ENCODE measurements at regions not wholly inside any gene's neighbourhood (a gene's known extent, or its start where the extent isn't known, plus 50 kb on each side); places are given as distances from the start of the nearest gene placed in this dataset.

DNA sequence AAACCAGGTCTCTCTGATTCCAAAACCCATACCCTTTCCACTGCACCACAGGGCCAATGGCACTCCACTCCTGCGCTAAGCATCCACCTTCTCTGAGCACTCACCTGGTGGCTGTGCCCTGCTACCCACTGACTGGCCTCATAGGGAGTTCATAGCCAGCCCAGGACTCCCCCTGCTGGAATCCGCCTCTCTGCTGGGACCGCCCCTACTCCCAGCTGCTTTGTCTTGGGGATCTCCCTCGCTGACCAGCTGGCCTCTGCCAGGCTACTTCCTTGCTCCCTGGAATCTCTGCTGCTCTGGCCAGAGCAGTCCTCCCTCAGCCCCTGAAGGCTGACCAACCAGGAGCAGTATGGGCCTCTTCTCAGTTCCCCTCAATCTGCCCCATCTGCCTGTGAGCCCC lies 129.7 kb downstream of the FAXC start:
- no peaks in the 10 kb centered on the region for H3K36me3 Mint-ChIP-seq
- ATAC-seq (peak; percentile 45), DNase-seq (ENCODE audit: low spot score in 2 of 2) (no peak)
- no peaks in the 10 kb centered on the region for H3K4me1 Mint-ChIP-seq
- H3K27ac Mint-ChIP-seq: no peak overlapping the region
- no peaks in the 10 kb centered on the region for H3K9me3 Mint-ChIP-seq
- H3K4me3 Mint-ChIP-seq: no peak overlapping the region

DNA sequence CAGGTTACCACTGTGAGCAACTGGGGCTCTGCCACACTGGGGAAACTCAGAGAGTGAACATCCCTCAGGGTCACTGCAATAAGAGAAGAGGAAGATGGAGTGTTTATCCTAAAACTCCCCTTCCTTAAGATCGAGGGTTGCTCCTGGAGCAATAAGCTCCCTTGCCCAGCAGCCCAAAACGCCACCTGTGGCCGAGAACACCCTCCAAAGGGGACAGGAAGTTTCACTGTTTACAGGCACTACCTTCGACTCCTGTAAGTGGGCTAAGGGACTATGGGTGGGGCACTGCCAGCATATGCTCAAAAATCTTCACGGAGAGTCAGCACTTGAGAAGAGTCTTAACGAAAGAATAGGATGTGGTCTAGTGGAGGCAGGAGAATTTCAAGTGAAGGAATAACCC lies 132.5 kb downstream of the FAXC start:
- Mint-ChIP-seq H3K4me3 (no peak overlapping the region), H3K9me3 (peaks cover 2% of the 10 kb centered on the region), H3K36me3 (no peaks in the 10 kb centered on the region), H3K4me1 (no peaks in the 10 kb centered on the region), H3K27ac (no peak overlapping the region)
- DNase-seq (ENCODE audit: low spot score in 2 of 2): no peak
- no peak for ATAC-seq

DNA sequence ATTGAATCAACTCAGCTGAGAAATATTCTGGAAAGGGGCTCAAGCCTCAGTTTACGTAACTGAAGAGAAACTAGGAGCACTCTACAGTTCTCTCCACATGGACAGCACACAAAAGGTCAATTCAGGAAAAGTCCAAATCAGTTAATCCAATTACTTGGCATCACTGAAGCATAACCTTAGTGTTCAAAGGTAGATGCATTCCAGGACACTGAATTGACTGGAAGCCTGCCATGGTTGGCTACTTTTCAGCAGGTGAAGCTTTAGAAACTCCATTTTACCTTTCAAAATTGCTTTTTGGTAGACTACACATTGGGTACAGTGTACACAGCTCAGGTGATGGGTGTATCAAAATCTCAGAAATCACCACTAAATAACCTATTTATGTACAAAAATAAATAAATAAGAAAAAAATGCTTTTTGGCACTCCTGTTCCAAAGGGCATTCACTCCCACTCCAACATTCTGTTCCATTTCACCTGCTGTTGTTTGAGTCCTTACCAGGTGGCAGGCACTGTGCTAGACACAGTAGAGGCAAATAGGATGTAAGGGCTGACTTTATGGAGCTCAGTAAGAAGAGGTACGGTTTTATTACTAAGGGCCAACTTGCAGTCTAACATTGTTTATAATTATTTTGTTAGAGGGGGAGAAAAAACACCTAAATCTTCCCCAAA lies 153.4 kb downstream of the FAXC start:
- Mint-ChIP-seq H3K9me3 (no peaks in the 10 kb centered on the region), H3K36me3 (no peaks in the 10 kb centered on the region), H3K4me3 (no peak overlapping the region), H3K4me1 (no peaks in the 10 kb centered on the region), H3K27ac (no peak overlapping the region)
- DNase-seq (ENCODE audit: low spot score in 2 of 2): no peak
- ATAC-seq: no peak

DNA sequence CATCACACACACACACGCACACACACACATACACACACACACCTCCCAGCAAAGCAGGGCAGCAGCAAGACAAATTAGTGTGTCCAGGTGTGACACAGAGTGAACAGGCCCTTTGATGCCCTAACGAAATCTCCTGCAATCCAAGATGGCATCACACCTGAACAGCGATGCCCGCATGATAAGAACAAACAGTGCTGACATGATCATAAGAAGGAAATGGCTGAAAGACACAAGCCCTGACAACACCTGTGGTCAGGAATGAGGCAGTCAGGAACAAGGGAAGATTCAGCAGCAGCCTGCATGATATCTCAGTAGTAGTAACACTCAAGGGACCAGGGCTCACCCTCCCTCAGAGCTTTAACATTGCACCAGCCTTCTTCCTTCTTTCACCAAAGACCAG lies 156.9 kb downstream of the FAXC start:
- DNase-seq (ENCODE audit: low spot score in 2 of 2): no peak
- H3K4me1 Mint-ChIP-seq: peaks cover 9% of the 10 kb centered on the region
- H3K36me3 Mint-ChIP-seq: no peaks in the 10 kb centered on the region
- H3K9me3 Mint-ChIP-seq: no peaks in the 10 kb centered on the region
- H3K27ac Mint-ChIP-seq: no peak overlapping the region
- ATAC-seq: no peak
- no peak overlapping the region for H3K4me3 Mint-ChIP-seq

DNA sequence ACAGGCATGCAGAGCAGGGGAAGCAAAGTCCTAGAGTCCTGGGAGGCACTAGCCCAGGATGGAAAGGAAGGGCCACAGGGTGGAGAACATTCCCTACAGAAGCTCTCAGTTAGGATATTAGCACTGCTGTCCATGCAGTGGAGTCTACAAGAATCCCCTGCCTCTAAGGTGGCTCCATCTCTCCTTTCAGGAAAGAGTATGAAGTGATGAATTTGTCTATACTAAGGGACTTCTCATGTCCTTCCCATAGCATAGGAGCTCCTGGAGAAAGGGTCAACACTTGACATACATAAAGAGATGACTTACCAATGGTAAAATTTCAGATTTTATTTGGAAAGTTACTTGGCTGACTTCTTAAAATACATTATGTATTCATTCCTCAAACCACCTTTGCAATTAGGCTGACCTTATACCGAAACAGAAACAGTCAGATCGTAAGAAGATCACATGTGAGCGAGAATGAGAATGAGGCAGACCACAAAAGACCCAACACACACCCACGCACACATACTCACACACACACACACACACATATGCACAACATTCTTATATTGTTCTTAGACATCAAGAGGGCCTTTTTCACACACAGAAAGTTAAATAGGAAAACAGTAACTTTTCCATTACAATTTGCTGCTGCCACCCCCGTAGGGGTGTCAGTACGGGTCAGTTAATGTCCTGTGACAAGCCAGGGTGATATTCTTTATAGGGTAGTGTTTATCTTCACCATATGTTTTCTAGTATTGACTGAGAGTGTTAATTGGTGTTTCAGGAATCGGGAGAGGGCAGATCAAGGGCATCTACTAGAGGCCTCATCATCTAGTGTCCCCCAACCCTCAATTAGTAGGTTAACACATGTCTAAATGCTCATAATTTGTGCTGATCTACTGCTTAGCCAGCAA lies 159.4 kb downstream of the FAXC start:
- DNase-seq (ENCODE audit: low spot score in 2 of 2) (peak in 1 of 2 donors; percentile 65), ATAC-seq (peak; percentile 91)
- Mint-ChIP-seq H3K4me3 (no peak overlapping the region), H3K36me3 (no peaks in the 10 kb centered on the region), H3K27ac (no peak overlapping the region), H3K4me1 (peaks cover 9% of the 10 kb centered on the region), H3K9me3 (no peaks in the 10 kb centered on the region)

DNA sequence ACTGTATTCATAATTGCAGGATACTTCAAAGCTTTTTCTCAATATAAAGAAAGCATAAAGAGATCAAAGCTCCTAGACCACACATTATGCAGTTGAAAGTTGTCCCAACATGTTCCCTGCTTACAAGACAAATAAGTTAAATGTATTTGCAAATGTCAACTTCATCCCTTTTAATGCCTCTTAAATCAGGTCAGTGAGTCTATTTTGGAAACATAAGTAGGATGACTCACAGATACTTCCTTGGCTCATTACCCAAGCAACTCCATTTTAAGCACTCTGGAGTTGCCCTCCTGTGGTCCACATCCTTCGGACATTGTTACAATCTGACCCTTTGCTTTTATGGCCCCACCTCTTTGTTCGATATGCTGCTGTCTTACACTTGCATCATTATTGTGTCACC lies 162.0 kb downstream of the FAXC start:
- Mint-ChIP-seq H3K9me3 (no peaks in the 10 kb centered on the region), H3K36me3 (no peaks in the 10 kb centered on the region), H3K4me1 (peaks cover 9% of the 10 kb centered on the region), H3K4me3 (no peak overlapping the region), H3K27ac (no peak overlapping the region)
- no peak for DNase-seq (ENCODE audit: low spot score in 2 of 2)
- no peak for ATAC-seq

DNA sequence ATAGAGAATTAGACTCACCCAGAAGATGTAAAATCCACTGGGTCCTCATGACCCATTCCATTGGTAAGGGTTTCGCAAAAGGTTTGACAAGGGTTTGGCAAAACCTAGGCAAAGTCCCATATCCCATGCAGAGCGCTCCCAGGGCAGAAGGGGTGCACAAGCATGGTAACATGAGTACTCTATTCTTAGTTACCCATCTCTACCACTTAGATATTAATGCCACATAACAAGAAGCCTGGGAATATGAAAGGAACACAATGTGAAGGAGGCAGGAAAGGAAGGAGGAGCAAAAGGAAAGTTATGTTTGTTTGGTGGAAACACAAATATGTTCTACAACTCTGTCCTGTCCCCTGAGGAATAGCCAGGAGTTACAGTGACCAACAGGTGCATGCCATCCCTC lies 163.1 kb downstream of the FAXC start:
- Mint-ChIP-seq H3K4me3 (no peak overlapping the region), H3K4me1 (peaks cover 9% of the 10 kb centered on the region), H3K9me3 (no peaks in the 10 kb centered on the region), H3K36me3 (no peaks in the 10 kb centered on the region), H3K27ac (no peak overlapping the region)
- ATAC-seq (no peak), DNase-seq (ENCODE audit: low spot score in 2 of 2) (no peak)

DNA sequence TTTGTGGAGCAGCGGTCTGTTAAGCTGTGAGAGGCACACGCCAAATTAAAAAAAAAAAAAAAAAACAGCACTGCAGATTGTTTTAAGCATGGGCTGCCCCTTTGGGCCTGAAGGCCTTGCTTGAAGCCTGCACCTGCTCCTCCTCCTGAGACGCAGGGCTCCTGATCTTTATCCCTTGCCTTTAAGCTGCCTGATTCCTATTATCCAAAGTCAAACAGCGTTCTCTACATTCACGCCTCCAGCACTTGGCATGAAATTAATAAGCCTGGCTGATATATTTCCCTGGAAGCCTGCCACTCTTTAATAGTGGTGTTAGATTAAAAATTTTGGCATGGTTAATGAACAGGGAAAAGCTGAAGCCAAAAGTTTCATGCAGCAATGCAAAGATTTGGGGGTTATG lies 163.9 kb downstream of the FAXC start:
- no peaks in the 10 kb centered on the region for H3K36me3 Mint-ChIP-seq
- no peak overlapping the region for H3K27ac Mint-ChIP-seq
- DNase-seq (ENCODE audit: low spot score in 2 of 2): no peak
- ATAC-seq: no peak
- H3K9me3 Mint-ChIP-seq: no peaks in the 10 kb centered on the region
- H3K4me1 Mint-ChIP-seq: peaks cover 9% of the 10 kb centered on the region
- H3K4me3 Mint-ChIP-seq: no peak overlapping the region

DNA sequence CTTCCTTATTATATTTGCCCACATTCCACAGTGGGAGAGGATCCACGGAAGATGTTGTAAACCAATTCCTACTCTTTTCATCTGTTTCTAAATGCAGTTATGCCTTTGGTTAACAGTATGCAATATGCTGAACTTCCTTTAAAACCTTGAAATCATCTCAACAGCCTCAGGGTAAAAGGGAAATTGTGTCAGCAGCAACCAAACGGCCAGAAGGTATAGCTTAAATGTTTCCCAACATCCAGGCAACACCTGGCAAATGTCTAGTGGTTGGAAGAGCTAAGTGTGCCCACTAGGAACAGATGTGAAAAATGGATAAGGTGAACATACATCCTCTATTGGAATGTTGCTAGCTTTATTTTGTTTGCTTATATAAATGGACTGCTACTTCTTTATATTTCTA lies 164.8 kb downstream of the FAXC start:
- ATAC-seq (no peak), DNase-seq (ENCODE audit: low spot score in 2 of 2) (no peak)
- H3K9me3 Mint-ChIP-seq: no peaks in the 10 kb centered on the region
- no peak overlapping the region for H3K27ac Mint-ChIP-seq
- no peaks in the 10 kb centered on the region for H3K36me3 Mint-ChIP-seq
- peaks cover under 1% of the 10 kb centered on the region for H3K4me1 Mint-ChIP-seq
- no peak overlapping the region for H3K4me3 Mint-ChIP-seq

DNA sequence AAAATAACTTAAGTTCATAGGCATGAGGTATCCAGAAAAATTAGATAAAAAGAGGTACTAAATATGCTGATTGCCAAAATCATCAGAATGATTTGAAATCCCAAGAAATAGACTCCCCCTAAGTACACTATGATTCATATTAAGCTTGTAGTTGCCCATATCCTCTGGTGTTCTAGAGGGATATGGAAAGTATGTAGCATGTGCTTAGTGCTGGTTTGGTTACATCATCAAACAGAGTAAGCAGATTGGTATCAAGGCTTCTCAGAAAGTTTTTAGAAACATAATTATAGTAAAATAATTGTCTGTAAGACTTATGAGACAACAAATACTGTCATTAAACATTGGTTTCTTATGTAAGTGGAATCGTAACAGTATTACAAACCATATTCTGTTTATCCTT lies 166.4 kb downstream of the FAXC start:
- Mint-ChIP-seq H3K4me1 (no peaks in the 10 kb centered on the region), H3K36me3 (no peaks in the 10 kb centered on the region), H3K4me3 (no peak overlapping the region), H3K9me3 (peaks cover 2% of the 10 kb centered on the region), H3K27ac (no peak overlapping the region)
- ATAC-seq (no peak), DNase-seq (ENCODE audit: low spot score in 2 of 2) (no peak)

DNA sequence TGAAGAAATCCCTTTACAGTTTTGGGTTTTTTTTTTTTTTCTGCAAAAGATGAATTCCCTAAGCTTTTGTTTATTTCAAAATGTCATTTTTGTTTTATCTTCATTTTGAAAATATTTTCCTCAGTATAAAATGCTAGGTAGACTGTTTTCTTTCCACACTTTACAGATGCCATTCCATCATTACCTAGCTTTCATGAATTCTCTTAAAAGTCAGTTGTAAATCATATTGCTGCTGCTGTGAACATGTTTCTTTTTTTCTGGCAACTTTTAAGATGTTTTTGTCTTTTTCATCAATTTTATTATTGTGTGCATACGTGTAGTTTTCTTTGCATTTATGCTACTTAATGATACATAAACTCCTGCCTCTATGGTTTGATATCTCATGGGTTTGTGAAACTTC lies 168.3 kb downstream of the FAXC start:
- no peaks in the 10 kb centered on the region for H3K36me3 Mint-ChIP-seq
- no peak for DNase-seq (ENCODE audit: low spot score in 2 of 2)
- no peak for ATAC-seq
- no peaks in the 10 kb centered on the region for H3K4me1 Mint-ChIP-seq
- H3K27ac Mint-ChIP-seq: no peak overlapping the region
- peaks cover 2% of the 10 kb centered on the region for H3K9me3 Mint-ChIP-seq
- no peak overlapping the region for H3K4me3 Mint-ChIP-seq

DNA sequence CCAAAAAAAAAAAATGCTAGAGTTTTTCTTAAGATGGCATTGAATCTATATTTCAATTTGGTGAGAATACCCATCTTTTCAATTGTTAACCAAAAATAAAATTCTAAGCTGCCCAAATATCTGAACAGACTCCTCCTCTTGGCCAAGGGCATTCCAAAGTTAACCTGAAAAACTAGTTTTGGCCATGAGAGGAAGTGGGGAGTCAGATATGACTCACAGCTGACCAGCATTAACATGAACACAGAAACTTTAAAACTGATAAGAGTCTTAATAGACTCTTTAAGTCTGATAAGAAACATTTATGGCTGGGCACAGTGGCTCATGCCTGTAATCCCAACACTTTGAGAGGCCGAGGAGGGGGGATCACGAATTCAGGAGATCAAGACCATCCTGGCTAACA lies 171.3 kb downstream of the FAXC start:
- H3K4me1 Mint-ChIP-seq: no peaks in the 10 kb centered on the region
- no peak for ATAC-seq

DNA sequence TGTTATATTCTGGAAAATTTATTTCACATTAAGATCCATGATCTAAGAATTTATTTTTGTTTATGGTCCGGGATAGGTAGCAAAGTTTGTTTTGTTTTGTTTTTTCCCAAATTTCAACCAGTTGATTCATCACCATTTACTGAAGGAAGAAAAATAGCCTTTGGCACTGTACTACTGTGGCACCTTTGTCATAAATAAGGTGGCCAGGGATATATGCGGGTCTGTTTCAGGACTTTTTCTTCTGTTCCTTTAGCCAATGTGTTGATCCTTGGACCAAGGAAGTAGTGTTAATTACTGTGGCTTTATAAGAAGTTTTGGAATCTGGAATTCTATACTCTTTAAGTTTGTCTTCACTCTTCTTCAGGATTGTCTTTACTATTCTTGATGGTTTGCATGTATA lies 171.7 kb downstream of the FAXC start:
- DNase-seq (ENCODE audit: low spot score in 2 of 2) (no peak), ATAC-seq (no peak)
- no peaks in the 10 kb centered on the region for H3K36me3 Mint-ChIP-seq
- no peak overlapping the region for H3K27ac Mint-ChIP-seq
- H3K4me1 Mint-ChIP-seq: no peaks in the 10 kb centered on the region
- H3K4me3 Mint-ChIP-seq: no peak overlapping the region
- H3K9me3 Mint-ChIP-seq: peaks cover 2% of the 10 kb centered on the region

More for the DNA sequence above, 171.3 kb downstream of the FAXC start:
- Mint-ChIP-seq H3K4me3 (no peak overlapping the region), H3K36me3 (no peaks in the 10 kb centered on the region), H3K27ac (no peak overlapping the region), H3K9me3 (peaks cover 2% of the 10 kb centered on the region)
- DNase-seq (ENCODE audit: low spot score in 2 of 2): no peak

DNA sequence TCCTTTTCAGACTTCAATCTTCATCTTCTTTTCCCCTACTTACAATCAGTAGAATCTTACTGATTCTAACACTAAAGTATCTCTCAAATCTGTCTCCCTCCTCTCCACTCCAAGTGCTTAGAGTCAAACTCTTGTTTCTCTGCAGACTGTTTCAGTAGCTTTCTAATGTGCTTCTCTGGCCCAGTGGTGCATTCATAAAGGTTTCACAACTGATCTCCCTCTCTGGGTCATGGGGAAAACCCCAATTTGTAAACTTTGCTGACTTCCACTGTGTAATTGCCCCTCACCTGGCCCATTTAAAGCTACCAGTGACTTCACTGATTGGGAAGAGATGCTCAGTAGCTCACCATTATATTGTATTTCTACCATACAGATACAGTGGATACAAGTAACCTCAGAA lies 183.6 kb downstream of the FAXC start:
- Mint-ChIP-seq H3K27ac (no peak overlapping the region), H3K4me1 (no peaks in the 10 kb centered on the region), H3K4me3 (no peak overlapping the region), H3K36me3 (no peaks in the 10 kb centered on the region), H3K9me3 (peaks cover 4% of the 10 kb centered on the region)
- DNase-seq (ENCODE audit: low spot score in 2 of 2): no peak
- no peak for ATAC-seq

DNA sequence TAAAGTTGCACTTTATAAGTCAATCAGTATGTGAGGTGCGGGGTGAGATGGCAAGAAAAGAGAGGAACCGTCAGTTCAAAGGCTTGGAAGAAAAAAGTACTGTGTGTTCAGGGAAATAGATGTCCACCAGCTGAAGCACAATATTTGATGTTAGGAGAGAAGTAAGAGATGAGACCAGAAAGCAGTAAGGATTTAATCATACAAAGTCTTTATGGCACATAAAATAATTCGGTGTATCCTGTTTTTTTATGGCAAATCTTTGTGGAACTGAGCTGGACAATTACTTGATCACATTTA lies 197.2 kb downstream of the FAXC start:
- ATAC-seq (no peak), DNase-seq (ENCODE audit: low spot score in 2 of 2) (no peak)
- H3K9me3 Mint-ChIP-seq: no peaks in the 10 kb centered on the region
- no peak overlapping the region for H3K4me3 Mint-ChIP-seq
- no peaks in the 10 kb centered on the region for H3K36me3 Mint-ChIP-seq
- H3K27ac Mint-ChIP-seq: no peak overlapping the region
- peaks cover 6% of the 10 kb centered on the region for H3K4me1 Mint-ChIP-seq

DNA sequence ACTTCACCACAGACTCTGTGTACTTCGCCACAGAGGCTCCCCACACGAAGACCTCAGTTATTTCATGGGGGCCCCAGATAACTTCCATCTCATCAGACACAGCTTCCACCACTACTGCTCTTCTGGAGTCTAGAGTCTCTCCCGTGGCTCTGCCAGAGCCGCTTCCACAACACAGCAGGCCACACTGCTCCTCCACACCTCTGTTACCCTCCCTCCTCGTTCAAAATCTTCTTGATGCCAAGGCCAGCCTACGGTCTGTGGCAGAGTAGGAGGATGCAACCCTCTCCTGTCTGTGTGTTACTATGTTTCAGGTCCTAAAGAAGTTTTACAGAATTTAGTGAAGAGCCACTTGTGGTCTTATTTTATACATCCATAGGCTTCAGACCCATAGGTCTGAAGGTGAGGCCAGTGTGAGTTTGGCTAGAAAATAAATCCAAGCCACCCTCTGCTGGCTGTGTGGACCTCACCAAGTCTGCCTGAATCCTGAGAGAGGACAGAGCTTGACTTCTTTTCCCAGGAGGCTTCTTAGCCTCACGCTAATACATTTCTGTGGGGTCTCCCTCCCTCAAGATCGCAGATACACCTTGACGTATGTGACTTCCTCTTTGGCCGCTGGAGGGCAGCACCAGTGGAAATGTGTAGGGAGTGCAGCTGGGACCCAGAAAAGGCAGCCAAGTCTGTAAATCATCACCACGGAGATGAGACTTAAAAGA lies 197.7 kb downstream of the FAXC start:
- no peaks in the 10 kb centered on the region for H3K36me3 Mint-ChIP-seq
- H3K9me3 Mint-ChIP-seq: no peaks in the 10 kb centered on the region
- ATAC-seq (peak; percentile 62), DNase-seq (ENCODE audit: low spot score in 2 of 2) (peak; percentile 7 to 67)
- no peak overlapping the region for H3K27ac Mint-ChIP-seq
- peaks cover 6% of the 10 kb centered on the region for H3K4me1 Mint-ChIP-seq
- no peak overlapping the region for H3K4me3 Mint-ChIP-seq
